AML-193 (cell line): ENCODE measurements at regions not wholly inside any gene's neighbourhood (a gene's known extent, or its start where the extent isn't known, plus 50 kb on each side); places are given as distances from the start of the nearest gene placed in this dataset.

Source experiments
- DNase-seq, 2 experiments: peaks; one replicate each; lab custom pipeline; 2025; lab: John Stamatoyannopoulos, UW

DNA sequence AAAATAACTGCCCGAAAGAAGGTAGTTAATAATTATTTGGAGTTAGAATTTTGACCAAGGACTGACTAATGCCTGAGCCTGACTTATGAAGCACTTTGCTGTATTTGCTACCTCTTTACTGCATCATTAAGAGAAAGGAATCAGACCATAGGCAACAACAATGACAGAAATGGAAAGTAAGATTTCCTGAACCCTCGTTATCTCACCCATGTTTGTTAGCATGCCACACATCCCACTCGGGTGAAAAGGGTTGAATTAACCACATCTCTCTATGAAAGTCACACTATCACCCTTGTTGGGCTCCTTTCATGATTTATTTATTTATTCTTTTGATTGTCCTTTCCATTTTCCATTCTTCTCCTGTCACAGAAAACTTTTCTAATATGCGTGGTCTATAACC is 59.6 kb downstream of the OLIG3 start:
- no peak for DNase-seq

DNA sequence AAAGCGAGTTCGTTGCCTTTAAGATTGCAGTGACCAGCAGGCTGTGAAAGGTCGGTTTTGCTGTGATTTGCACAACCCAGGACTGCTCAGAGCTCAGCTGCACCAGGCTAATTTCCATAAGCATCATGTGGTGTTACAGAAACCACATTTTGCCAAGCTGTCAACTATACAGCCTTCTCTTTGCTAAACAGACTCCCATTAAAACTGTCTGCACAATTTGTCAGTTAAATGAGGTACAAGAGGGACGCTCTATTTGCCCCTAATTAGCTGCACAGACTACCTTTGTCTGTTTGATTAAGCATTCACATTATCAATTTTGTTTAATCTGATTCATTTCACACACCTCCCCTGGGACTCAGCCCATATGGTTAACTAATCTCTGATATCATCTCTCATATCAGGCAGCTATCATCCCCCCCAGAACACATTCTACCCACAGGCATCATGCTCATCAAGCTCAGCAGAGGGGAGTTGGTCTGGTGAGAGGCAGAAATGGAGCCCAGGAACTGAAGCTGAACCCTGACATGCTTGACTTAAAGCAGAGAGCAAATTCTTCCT is 62.1 kb downstream of the OLIG3 start:
- no peak for DNase-seq

DNA sequence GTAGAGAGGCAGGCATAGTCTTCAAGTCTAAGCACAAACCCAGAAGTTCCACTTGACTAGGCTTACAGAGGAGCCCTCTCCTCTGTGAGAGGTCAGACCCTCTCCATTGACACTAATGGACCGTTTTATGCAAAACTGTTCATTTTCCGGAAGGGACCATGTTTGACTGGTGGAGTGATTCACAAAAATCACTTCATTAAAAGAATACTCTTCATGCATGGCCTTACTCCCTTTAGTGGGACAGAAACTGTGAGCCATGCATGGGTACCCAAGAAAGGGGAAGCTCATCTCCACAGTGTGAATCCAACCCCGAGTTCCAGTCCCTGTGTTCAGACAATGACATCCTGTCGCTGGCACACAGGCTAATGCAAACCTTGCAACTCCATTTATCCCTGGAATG is 63.2 kb downstream of the OLIG3 start:
- no peak for DNase-seq

DNA sequence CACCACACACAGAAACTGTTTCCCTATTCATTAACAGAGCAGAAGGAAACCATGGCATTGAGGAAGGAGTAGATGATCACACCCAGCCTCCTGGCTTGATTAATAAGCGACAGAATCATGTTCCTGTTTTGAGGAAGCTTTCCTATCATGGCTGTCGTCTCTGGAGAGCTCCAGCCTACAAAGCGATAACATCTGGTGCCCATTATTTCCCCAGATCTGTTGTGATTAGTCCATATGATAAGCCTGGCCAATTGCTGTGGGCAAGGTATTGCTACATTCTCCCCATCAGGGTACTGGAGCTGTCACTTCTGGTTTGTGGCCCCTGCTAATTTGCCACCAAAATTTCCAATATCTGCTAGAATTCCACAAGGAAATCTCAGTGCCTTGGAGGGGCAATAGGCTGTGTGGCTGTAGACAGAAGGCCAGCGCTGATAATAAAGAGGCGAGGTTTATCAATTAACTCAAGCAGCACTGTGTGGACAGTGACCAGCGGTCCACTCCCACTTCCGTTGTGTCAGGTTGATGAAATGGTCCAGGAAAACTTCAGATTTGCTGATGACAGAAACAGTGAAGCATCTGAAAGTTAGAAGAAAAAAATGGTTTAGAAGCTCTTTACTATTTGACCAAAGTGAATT is 66.4 kb downstream of the OLIG3 start:
- DNase-seq: no peak

DNA sequence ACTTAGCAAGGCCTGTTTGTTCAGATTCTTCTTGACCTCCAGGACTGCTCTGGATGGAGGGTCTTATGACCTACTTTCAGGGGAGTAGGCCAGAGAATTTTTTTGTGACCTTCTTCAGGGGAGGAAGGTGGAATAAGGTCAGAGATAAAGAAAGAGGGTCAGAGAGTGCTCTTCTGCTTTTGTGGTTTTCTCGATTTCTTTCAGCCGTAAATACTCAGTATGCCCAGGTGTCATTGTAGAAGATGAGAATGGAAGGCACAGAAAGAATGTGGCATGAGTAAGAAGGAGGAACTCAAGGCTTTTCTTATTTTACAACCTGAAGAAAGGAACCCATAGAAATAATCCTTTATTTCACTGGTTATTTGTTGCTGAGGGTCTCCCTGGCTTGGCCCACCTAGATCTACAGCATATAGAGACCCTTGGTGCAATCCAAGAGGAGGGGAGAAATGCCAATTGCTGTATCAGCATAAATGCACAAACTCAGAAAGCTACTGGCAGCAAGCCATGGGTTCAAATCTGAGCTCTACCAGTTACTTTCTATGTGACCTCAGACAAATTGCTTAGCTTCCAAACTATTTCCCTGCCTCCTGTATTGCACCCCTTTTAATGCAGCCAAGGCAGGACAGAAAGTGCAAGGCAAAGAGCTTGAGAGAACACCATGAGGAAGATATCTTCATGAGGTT is 68.0 kb downstream of the OLIG3 start:
- DNase-seq: no peak

DNA sequence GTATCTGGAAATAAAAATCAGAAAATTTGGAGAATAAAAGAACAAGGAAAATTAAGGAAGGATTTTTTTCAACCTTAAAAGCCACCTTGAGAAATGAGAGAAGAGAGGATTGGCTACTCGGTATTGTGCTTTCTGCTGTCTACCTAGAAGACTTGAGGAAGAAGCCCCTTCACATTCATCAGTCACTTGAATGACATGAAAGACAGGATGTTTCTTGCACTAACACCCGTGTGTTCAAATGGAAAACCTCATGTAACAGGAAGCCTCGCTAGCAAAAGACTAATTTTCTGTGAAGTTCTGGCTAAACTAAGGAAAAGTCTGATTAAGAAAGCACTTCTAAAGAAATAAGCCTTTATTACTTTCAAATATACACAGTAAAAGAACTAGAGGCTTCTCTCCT is 69.9 kb downstream of the OLIG3 start:
- no peak for DNase-seq

GRCh38 chr6:137423451-137424168 is 70.6 kb downstream of the OLIG3 start:
- DNase-seq: no peak

DNA sequence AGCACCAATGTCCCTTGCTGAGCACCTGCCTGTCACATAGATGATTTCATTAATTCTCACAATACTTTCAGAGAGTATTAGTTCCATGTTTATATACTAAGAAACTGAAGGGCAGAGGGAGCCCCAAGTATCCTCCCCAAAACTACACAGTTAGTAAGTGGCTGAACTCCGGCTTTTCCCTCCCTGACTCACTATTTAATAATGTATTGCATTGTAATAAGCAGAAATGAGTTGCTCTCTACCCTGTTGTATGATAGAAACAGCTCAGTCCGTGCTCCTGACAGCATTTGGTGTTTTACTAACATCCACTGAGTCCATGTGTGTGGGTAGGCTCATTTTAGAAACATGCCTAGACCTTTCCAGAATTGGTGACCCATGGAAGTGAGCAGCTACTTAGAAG is 76.8 kb downstream of the OLIG3 start:
- no peak for DNase-seq

- DNase-seq: no peak
These were observed 77.7 kb downstream of the OLIG3 start for GRCh38 chr6:137416376-137417109.

DNA sequence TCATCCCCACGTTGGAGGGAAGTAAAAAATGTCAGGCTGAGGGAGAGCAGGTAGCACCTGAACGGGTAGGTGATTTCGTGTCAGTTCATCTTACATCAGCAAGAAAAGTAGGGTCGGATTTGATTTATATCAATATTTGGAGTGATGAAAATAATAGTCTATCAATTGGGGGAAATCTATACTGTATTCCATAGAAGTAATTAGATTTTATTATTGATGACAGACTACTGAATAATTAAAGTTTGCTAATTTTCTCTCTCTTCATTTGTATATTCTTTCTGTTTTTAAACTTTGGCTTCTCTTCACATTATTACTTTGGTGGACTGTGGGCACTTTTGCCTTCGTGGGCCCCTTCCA is 78.4 kb downstream of the OLIG3 start:
- DNase-seq: no peak

- peak; percentile 81 to 88 for DNase-seq
These were observed 78.9 kb downstream of the OLIG3 start for GRCh38 chr6:137415127-137415833.

- no peak for DNase-seq
These were observed 79.6 kb downstream of the OLIG3 start for GRCh38 chr6:137414599-137414998.

- DNase-seq: no peak
These were observed 80.7 kb downstream of the OLIG3 start for GRCh38 chr6:137413482-137413881.

DNA sequence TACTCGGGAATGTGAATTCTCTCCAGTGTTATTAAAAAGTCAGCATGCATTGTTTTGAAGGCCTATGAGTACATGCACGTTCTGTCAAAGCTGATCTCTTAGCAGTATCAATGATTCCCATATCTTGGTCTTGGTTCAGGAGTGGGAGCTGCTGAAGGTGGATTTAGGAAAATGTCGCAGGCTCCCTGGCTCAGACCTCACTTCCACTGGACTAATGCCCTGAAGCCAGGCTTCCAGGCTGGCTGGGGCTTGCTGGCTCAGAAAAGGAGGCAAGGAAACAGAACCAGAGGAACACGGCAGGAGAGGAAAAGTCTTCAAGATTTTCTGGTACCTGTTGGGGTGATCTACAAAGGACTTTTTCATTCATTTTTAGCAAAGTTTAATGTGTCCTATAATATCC is 81.6 kb downstream of the OLIG3 start:
- DNase-seq: no peak

DNA sequence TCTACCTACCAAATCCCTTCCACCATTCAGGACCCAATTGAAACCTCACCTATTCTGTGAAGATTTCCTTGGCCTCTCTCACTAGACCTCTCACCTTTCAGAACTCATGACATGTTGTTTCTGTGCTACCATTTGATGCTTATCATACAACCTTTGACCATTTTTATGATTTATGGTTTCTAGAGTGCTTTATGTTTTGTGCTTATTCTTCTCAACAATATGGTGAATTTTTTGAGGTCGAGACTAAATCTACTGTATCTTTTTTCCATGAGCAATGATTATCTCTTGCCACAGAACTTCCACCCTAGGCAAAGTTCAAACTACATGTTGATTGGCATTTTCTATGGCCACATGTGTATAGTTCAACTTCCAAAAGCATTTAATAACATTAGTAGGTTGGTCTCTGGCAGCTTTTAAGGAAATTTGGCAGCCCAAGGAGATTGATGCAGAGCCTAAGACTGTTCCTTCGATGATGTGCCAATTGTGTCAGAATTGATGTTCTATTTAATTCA is 84.9 kb downstream of the OLIG3 start:
- no peak for DNase-seq

DNA sequence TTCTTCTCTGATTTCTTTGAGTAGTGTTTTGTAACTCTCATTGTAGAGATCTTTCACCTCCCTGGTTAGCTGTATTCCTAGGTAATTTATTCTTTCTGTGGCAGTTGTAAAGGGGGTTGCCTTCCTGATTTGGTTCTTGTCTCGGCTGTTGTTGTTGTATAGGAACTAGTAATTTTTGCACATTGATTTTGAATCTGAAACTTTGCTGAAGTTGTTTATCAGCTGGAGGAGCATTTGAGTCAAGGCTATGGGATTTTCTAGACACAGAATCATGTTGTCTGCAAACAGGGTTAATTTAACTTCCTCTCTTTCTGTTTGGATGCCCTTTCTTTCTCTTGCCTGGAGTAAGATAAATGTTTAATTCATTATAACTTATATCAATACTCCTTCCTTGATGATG is 86.4 kb downstream of the OLIG3 start:
- no peak for DNase-seq

GRCh38 chr6:137405806-137406205 is 88.4 kb downstream of the OLIG3 start:
- no peak for DNase-seq

DNA sequence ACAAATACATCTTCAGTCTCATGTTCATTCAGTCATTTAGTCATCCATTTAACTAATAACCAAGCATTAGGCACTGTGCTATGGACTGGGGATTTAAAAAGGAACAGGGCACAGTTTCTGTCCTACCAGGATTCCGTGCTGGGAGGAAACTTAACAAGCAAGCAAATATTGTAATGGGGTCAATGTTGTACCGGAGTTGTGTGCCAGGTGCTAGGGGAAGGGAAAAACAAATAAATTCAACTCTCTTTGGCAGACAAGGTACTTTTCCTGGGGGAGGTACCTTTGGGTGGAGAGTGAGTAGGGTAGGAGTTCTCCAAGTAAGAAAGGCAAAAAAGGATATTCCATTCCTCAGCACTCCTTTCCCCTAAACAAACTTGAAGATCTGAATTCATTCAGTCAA is 90.3 kb downstream of the OLIG3 start:
- DNase-seq: no peak

DNA sequence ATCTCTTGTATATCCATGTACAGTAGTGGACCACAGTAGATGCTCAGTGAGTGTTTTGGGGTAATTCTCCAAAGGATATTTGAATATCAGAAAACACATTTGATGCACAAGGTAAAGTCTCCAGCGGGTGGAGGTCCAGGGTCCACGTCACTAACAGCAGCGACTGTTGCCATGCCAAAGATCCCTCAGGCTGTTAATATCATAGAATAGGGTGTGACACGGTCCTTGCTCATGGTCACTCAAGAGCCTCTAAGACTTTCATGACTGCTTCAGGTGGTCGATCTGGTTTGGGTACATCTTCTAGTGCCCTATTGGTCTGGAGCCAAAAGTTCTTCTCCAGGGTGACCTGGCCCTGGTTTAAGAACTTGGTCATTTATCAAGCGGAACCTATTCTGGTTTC is 90.8 kb downstream of the OLIG3 start:
- DNase-seq: no peak

DNA sequence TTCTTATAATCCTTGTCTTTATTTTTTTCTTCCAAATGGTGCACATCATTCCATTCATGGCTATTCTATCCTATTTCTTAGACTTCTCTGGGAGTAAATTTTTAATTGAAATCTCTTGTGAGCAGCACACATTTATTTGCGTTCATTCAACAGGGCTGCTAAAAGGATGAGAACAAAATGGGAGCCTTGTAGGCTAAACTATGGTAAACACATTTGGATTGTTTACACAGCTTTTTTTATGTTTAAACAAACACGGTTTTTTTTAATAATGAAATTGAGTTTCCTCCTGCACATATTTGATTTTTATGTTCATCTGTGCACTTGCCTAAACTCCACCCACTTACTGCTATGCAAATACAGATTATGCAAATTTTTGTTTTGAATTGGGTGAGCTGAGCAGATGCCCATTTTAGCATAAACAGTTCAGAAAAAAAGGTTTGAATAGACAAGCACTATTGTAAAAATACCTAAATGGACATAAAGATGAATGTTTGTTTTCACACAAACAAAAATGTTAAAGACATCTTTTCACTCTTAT is 92.0 kb downstream of the OLIG3 start:
- DNase-seq: no peak

DNA sequence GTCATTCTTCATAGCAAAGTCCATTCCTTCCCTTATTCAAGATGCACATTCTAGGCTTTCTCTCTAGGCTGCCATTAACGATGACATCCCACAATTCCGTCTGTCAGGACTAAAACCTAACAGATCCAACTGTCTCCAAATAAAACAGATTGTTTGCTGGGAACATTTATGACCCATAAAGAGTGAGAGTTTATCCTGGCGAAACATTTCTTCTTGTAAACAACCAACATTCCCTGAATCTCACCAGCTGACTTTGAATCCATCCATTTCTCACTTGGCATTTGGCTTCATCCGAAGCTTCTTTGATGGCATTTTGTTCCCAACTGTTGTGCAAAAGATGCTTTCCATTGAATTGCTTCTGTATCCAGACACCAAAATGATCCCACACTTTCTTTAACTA is 93.1 kb downstream of the OLIG3 start:
- no peak for DNase-seq
